ENCODE measurements at regions not wholly inside any gene's neighbourhood (a gene's known extent, or its start where the extent isn't known, plus 50 kb on each side); places are given as distances from the start of the nearest gene placed in this dataset.

- TF ChIP-seq ZNF569 (CRISPR knock-in tag; IDR thresholded peaks at IDR 0.05; ENCODE audit: borderline replicate concordance) (no peak), ZSCAN21 (CRISPR knock-in tag; IDR thresholded peaks at IDR 0.05; ENCODE audit: borderline replicate concordance) (no peak), JDP2 (CRISPR knock-in tag; IDR thresholded peaks at IDR 0.05; ENCODE audit: borderline replicate concordance) (no peak)
These were observed 593.1 kb upstream of the USP24 start (continued) for GRCh38 chr1:55808263-55808662.

- POLR2A ChIA-PET: no interaction called here
- in situ Hi-C loops (cut with HindIII; ENCODE audit: extremely low pct_ligation_motif_present, low pct_unique_long_range_greater_than_20kb): no loop called here
These were observed 588.3 kb upstream of the USP24 start for GRCh38 chr1:55803429-55803828.

More at GRCh38 chr1:55803429-55803828, 588.3 kb upstream of the USP24 start:
- no peak for ATAC-seq
- no peak overlapping the region for H3K4me2 ChIP-seq (ENCODE audit: low read depth, low read length)
- no peaks in the 10 kb centered on the region for H3K9me3 ChIP-seq (ENCODE audit: low read length)
- intact Hi-C loops (cut with micrococcal nuclease; ENCODE audit: unreplicated experiment): no loop called here
- BruUV-seq (replicated peaks): no TSS peak
- no peaks in the 10 kb centered on the region for H3K79me2 ChIP-seq (ENCODE audit: insufficient read depth, low read length)
- no peak for DNase-seq (ENCODE audit: low spot score)
- H4K20me1 ChIP-seq (ENCODE audit: insufficient read depth, low read length): no peaks in the 10 kb centered on the region
- H3K27ac ChIP-seq (ENCODE audit: extremely low read length, insufficient read depth, low read length): no peak overlapping the region
- no peak overlapping the region for H3K9ac ChIP-seq (ENCODE audit: insufficient read depth, low read depth, low read length)
- no peak for FAIRE-seq
- CTCF ChIA-PET (ENCODE audit: low intra/inter-chr PET ratio, low total read pairs): no interaction called here
- WGBS (ENCODE audit: low lambda C conversion rate): 43% methylated on average over 2 of the region's 2 CpGs
- H3K4me3 ChIP-seq (replicated peaks in 1 of 3; ENCODE audit: insufficient read depth in 1 of 3, low read depth in 2 of 3, low read length in 3 of 3): no peak overlapping the region
- H3K36me3 ChIP-seq (replicated peaks in 1 of 2; ENCODE audit: control insufficient read depth in 1 of 2, insufficient read depth in 2 of 2, low read length in 2 of 2): no peaks in the 10 kb centered on the region
- H3K4me1 ChIP-seq (ENCODE audit: insufficient read depth, low read length): no peaks in the 10 kb centered on the region
- TF ChIP-seq HHEX (CRISPR knock-in tag; IDR thresholded peaks at IDR 0.05) (no peak), DPF2 (CRISPR knock-in tag; IDR thresholded peaks at IDR 0.05; ENCODE audit: borderline replicate concordance, low read depth) (no peak), RNF2 (conservative IDR thresholded peaks at IDR 0.05; ENCODE audit: low read depth) (no peak), ZNF512B (CRISPR knock-in tag; IDR thresholded peaks at IDR 0.05; ENCODE audit: borderline replicate concordance) (no peak), KLF11 (CRISPR knock-in tag; IDR thresholded peaks at IDR 0.05) (no peak), ATF6 (CRISPR knock-in tag; conservative IDR thresholded peaks at IDR 0.05) (no peak), ZGPAT (CRISPR knock-in tag; IDR thresholded peaks at IDR 0.05) (no peak), HINFP (CRISPR knock-in tag; IDR thresholded peaks at IDR 0.05; ENCODE audit: low read depth) (no peak), ZNF484 (CRISPR knock-in tag; IDR thresholded peaks at IDR 0.05; ENCODE audit: borderline replicate concordance, low read depth) (no peak), ZBTB14 (CRISPR knock-in tag; IDR thresholded peaks at IDR 0.05) (no peak)
- no peak overlapping the region for H2AFZ ChIP-seq (ENCODE audit: low read length)
- no peaks in the 10 kb centered on the region for H3K27me3 ChIP-seq (ENCODE audit: control insufficient read depth in 1 of 2, insufficient read depth in 2 of 2, low read length in 2 of 2)
